HepG2 (cell line): ENCODE measurements at regions not wholly inside any gene's neighbourhood (a gene's known extent, or its start where the extent isn't known, plus 50 kb on each side); places are given as distances from the start of the nearest gene placed in this dataset.
"Not testable (repeated sequence)": the region's sequence is repeated elsewhere in the genome, so short reads cannot be mapped to it uniquely, and the experiment has no call there.

Experiments used
- ATAC-seq: fragments of 200-7000 bp; cut with Tn5 transposase; 3 replicates; pipeline ENCODE4 v1.9.1; 2020; ENCODE audit warnings: mild to moderate bottlenecking, moderate library complexity
- BruUV-seq: library from RNA; stranded (reverse); fragments of 400-500 nt; replicated peaks from 2 replicates; lab custom pipeline; 2021; lab: Mats Ljungman, UMichigan
- CTCF ChIA-PET: fragments of 300-600 bp; formaldehyde crosslinking; extraction: SDS; loops from one replicate; lab custom pipeline; 2021; ENCODE audit warnings: low total read pairs, inconsistent platforms, low intra/inter-chr PET ratio; lab: Yijun Ruan, JAX
- POLR2A ChIA-PET: fragments of 350-600 bp; sonication (Branson Sonifier 250); formaldehyde crosslinking; loops from one replicate; lab custom pipeline; 2020; ENCODE audit warnings: antibody characterized with exemption, inconsistent platforms; lab: Yijun Ruan, JAX
- DNase-seq: peaks from one replicate; pipeline ENCODE4 v3.0.0-alpha.2; 2015; ENCODE audit warnings: low spot score
- FAIRE-seq: peaks from 3 replicates; lab custom pipeline; 2011; peaks lifted over from hg19 to GRCh38; lab: Jason Lieb, UNC
- H2AFZ ChIP-seq: one replicate; pipeline ENCODE4 v1.6.1; 2011; ENCODE audit warnings: low read length, inconsistent platforms
- H3K27ac ChIP-seq: fragments of 300-600 bp; 3 replicates; pipeline ENCODE4 v1.8.0; 2011; ENCODE audit warnings: mixed run types, mild to moderate bottlenecking, mixed read lengths, low read length, inconsistent platforms; ENCODE audit not compliant: insufficient read depth; ENCODE audit errors: extremely low read length
- H3K27me3 ChIP-seq, 2 experiments: fragments of 200-600 bp in 1 of 2; 2 replicates in 1 of 2; 3 replicates in 1 of 2; pipeline versions ENCODE4 v1.6.0 to v1.8.0; 2011; ENCODE audit warnings: low read length in 2 of 2, mild to moderate bottlenecking in 2 of 2, moderate library complexity in 2 of 2, inconsistent platforms in 1 of 2; ENCODE audit not compliant: insufficient read depth in 2 of 2, control insufficient read depth in 1 of 2
- H3K36me3 ChIP-seq, 2 experiments: fragments of 200-600 bp in 1 of 2; replicated peaks in 1 of 2; 2 replicates in 1 of 2; 3 replicates in 1 of 2; pipeline versions ENCODE4 v1.5.1 to v1.8.0; 2011; ENCODE audit warnings: low read length in 2 of 2, inconsistent platforms in 1 of 2; ENCODE audit not compliant: insufficient read depth in 2 of 2, control insufficient read depth in 1 of 2
- H3K4me1 ChIP-seq: 2 replicates; pipeline ENCODE4 v1.5.1; 2012; ENCODE audit warnings: low read length, inconsistent platforms; ENCODE audit not compliant: insufficient read depth
- H3K4me2 ChIP-seq: 2 replicates; pipeline ENCODE4 v1.6.0; 2011; ENCODE audit warnings: low read depth, low read length, inconsistent platforms
- H3K4me3 ChIP-seq, 3 experiments: fragments of 200-600 bp in 1 of 3; sonication (generic), shearing (Covaris generic) in 1 of 3; replicated peaks in 1 of 3; 2 replicates each; pipeline ENCODE4 v1.5.1; 2011 to 2016; ENCODE audit warnings: low read length in 3 of 3, inconsistent platforms in 2 of 3, low read depth in 2 of 3, mild to moderate bottlenecking in 2 of 3, control low read depth in 1 of 3, mixed read lengths in 1 of 3; ENCODE audit not compliant: insufficient read depth in 1 of 3
- H3K79me2 ChIP-seq: one replicate; pipeline ENCODE4 v1.6.1; 2011; ENCODE audit warnings: low read length, inconsistent platforms; ENCODE audit not compliant: insufficient read depth
- H3K9ac ChIP-seq: 2 replicates; pipeline ENCODE4 v1.6.0; 2011; ENCODE audit warnings: mild to moderate bottlenecking, low read depth, low read length, inconsistent platforms; ENCODE audit not compliant: insufficient read depth
- H3K9me3 ChIP-seq: 2 replicates; pipeline ENCODE4 v1.5.1; 2012; ENCODE audit warnings: mild to moderate bottlenecking, low read length
- H4K20me1 ChIP-seq: 2 replicates; pipeline ENCODE4 v1.6.0; 2011; ENCODE audit warnings: inconsistent platforms, mild to moderate bottlenecking, low read length, moderate library complexity; ENCODE audit not compliant: insufficient read depth
- CBFB ChIP-seq: sonication (generic); formaldehyde crosslinking; IDR thresholded peaks from 2 replicates; pipeline ENCODE4 v1.4.0; 2020; ENCODE audit warnings: missing genetic modification reagents
- FOSL1 ChIP-seq: sonication (generic); formaldehyde crosslinking; IDR thresholded peaks from 2 replicates; pipeline ENCODE4 v1.9.0; 2021; ENCODE audit warnings: missing genetic modification reagents, borderline replicate concordance
- MEIS1 ChIP-seq: sonication (generic); formaldehyde crosslinking; IDR thresholded peaks from 2 replicates; pipeline ENCODE4 v1.9.0; 2021; ENCODE audit warnings: mild to moderate bottlenecking, missing genetic modification reagents, moderate library complexity, borderline replicate concordance
- MTF2 ChIP-seq: sonication (generic); formaldehyde crosslinking; IDR thresholded peaks from 2 replicates; pipeline ENCODE4 v1.5.0; 2020; ENCODE audit warnings: missing genetic modification reagents, borderline replicate concordance
- NR3C1 ChIP-seq: sonication (generic); formaldehyde crosslinking; IDR thresholded peaks from 2 replicates; pipeline ENCODE4 v1.4.0; 2020; ENCODE audit warnings: missing genetic modification reagents
- RXRA ChIP-seq: sonication (generic); formaldehyde crosslinking; IDR thresholded peaks from 2 replicates; pipeline ENCODE4 v1.5.1; 2020; ENCODE audit warnings: missing genetic modification reagents
- ZNF619 ChIP-seq: sonication (generic); formaldehyde crosslinking; IDR thresholded peaks from 2 replicates; pipeline ENCODE4 v1.4.0; 2020; ENCODE audit warnings: mild to moderate bottlenecking, missing genetic modification reagents
- ZXDC ChIP-seq: sonication (generic); formaldehyde crosslinking; IDR thresholded peaks from 2 replicates; pipeline ENCODE4 v1.5.0; 2020; ENCODE audit warnings: mild to moderate bottlenecking, missing genetic modification reagents
- WGBS: methylation state at CpG from one replicate; pipeline ENCODE4 v1.1.6; 2017; ENCODE audit warnings: low lambda C conversion rate; 5-methylcytosine and 5-hydroxymethylcytosine counted together
- in situ Hi-C: cut with HindIII; loops from 2 replicates; pipeline ENCODE4 v1.10.0; 2017; ENCODE audit warnings: low pct_unique_long_range_greater_than_20kb; ENCODE audit not compliant: extremely low pct_ligation_motif_present
- intact Hi-C: fragments of 100-400 bp; cut with micrococcal nuclease; formaldehyde crosslinking; loops from one replicate; pipeline ENCODE4 v1.10.0; 2022; ENCODE audit not compliant: unreplicated experiment
- TF ChIP-seq, protein P1 (sequence below): sonication (generic); formaldehyde crosslinking; IDR thresholded peaks from 2 replicates; pipeline ENCODE4 v1.4.0; 2020; ENCODE audit warnings: missing genetic modification reagents; ENCODE audit errors: not compliant biosample characterization
- TF ChIP-seq, protein P2 (sequence below): sonication (generic); formaldehyde crosslinking; IDR thresholded peaks from 2 replicates; pipeline ENCODE4 v1.4.0; 2020; ENCODE audit warnings: mild to moderate bottlenecking, missing genetic modification reagents, borderline replicate concordance

GRCh38 chr12:74281401-74282180 lies 256.0 kb upstream of the ATXN7L3B start:
- H3K4me1 ChIP-seq, H3K4me3 ChIP-seq, H3K79me2 ChIP-seq, FAIRE-seq, POLR2A ChIA-PET, in situ Hi-C loops, H3K36me3 ChIP-seq, H4K20me1 ChIP-seq, H3K4me2 ChIP-seq, DNase-seq, H3K27me3 ChIP-seq, intact Hi-C loops, ATAC-seq, H3K9me3 ChIP-seq, H3K9ac ChIP-seq, CTCF ChIA-PET, H2AFZ ChIP-seq, BruUV-seq, H3K27ac ChIP-seq: not testable (repeated sequence)
- WGBS, result 79% methylated on average over 2 of the region's 2 CpGs

- CTCF ChIA-PET, result no interaction called here
- no peaks in the 10 kb centered on the region for H3K4me1 ChIP-seq
- WGBS, result 2% methylated on average over 4 of the region's 4 CpGs
- H3K27me3 ChIP-seq, result no peaks in the 10 kb centered on the region
- no peak overlapping the region for H3K9ac ChIP-seq
- in situ Hi-C loops, result no loop called here
- no peak overlapping the region for H3K4me3 ChIP-seq
- TF ChIP-seq FOSL1 (CRISPR knock-in tag) (no peak), ZXDC (CRISPR knock-in tag) (no peak), MTF2 (CRISPR knock-in tag) (no peak), RXRA (no peak), NR3C1 (CRISPR knock-in tag) (no peak), CBFB (CRISPR knock-in tag) (no peak), ZNF619 (CRISPR knock-in tag) (no peak), MEIS1 (CRISPR knock-in tag) (no peak)
- TF ChIP-seq, protein P1, sequence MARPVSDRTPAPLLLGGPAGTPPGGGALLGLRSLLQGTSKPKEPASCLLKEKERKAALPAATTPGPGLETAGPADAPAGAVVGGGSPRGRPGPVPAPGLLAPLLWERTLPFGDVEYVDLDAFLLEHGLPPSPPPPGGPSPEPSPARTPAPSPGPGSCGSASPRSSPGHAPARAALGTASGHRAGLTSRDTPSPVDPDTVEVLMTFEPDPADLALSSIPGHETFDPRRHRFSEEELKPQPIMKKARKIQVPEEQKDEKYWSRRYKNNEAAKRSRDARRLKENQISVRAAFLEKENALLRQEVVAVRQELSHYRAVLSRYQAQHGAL (CRISPR knock-in tag), result no peak
- TF ChIP-seq, protein P2, sequence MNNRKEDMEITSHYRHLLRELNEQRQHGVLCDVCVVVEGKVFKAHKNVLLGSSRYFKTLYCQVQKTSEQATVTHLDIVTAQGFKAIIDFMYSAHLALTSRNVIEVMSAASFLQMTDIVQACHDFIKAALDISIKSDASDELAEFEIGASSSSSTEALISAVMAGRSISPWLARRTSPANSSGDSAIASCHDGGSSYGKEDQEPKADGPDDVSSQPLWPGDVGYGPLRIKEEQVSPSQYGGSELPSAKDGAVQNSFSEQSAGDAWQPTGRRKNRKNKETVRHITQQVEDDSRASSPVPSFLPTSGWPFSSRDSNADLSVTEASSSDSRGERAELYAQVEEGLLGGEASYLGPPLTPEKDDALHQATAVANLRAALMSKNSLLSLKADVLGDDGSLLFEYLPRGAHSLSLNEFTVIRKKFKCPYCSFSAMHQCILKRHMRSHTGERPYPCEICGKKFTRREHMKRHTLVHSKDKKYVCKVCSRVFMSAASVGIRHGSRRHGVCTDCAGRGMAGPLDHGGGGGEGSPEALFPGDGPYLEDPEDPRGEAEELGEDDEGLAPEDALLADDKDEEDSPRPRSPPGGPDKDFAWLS (CRISPR knock-in tag), result no peak
- TF ChIP-seq, all 625 proteins: peak for 0
- no TSS peak for BruUV-seq
- H3K36me3 ChIP-seq, result no peaks in the 10 kb centered on the region
- POLR2A ChIA-PET, result no interaction called here
- H3K27ac ChIP-seq, result no peak overlapping the region
- H3K9me3 ChIP-seq, result no peaks in the 10 kb centered on the region
- H3K4me2 ChIP-seq, result no peak overlapping the region
- H4K20me1 ChIP-seq, result no peaks in the 10 kb centered on the region
- H2AFZ ChIP-seq, result no peak overlapping the region
- intact Hi-C loops, result no loop called here
- ATAC-seq (no peak), DNase-seq (no peak), FAIRE-seq (no peak)
- no peaks in the 10 kb centered on the region for H3K79me2 ChIP-seq
These were observed 254.0 kb upstream of the ATXN7L3B start for GRCh38 chr12:74283646-74284045.
